GM12878 (cell line): ENCODE measurements at regions not wholly inside any gene's neighbourhood (a gene's known extent, or its start where the extent isn't known, plus 50 kb on each side); places are given as distances from the start of the nearest gene placed in this dataset.

Source experiments
- ATAC-seq: fragments of 200-7000 bp; cut with Tn5 transposase; 3 replicates; pipeline ENCODE4 v1.9.1; 2020; ENCODE audit warnings: mild to moderate bottlenecking, moderate library complexity
- BruUV-seq: library from RNA; stranded (reverse); fragments of 400-500 nt; replicated peaks from 2 replicates; lab custom pipeline; 2021; lab: Mats Ljungman, UMichigan
- CTCF ChIA-PET: fragments of 300-600 bp; sonication (Branson Sonifier 250); formaldehyde crosslinking; extraction: SDS; loops from one replicate; lab custom pipeline; 2021; ENCODE audit warnings: inconsistent platforms; lab: Yijun Ruan, JAX
- POLR2A ChIA-PET: fragments of 350-600 bp; formaldehyde crosslinking; extraction: SDS; loops from one replicate; lab custom pipeline; 2021; ENCODE audit warnings: inconsistent platforms; lab: Charles Lee
- RAD21 ChIA-PET: fragments of 300-600 bp; sonication (Branson Sonifier 250); formaldehyde crosslinking; loops from one replicate; lab custom pipeline; 2023; ENCODE audit warnings: antibody characterized with exemption; ENCODE audit not compliant: unreplicated experiment; lab: Charles Lee
- SMC1A ChIA-PET: fragments of 300-600 bp; sonication (Branson Sonifier 250); formaldehyde crosslinking; loops from one replicate; lab custom pipeline; 2023; ENCODE audit not compliant: unreplicated experiment, uncharacterized antibody; lab: Charles Lee
- DNase-seq: peaks from one replicate; pipeline ENCODE4 v3.0.0-alpha.2; 2011; ENCODE audit warnings: low read depth, low spot score
- FAIRE-seq: peaks from 3 replicates; lab custom pipeline; 2011; peaks lifted over from hg19 to GRCh38; lab: Jason Lieb, UNC
- H2AFZ ChIP-seq: 2 replicates; pipeline ENCODE4 v1.6.0; 2011; ENCODE audit warnings: low read depth, low read length, control low read depth; ENCODE audit not compliant: control insufficient read depth
- H3K27ac ChIP-seq: 2 replicates; pipeline ENCODE4 v1.5.1; 2011; ENCODE audit warnings: control low read depth; ENCODE audit not compliant: control insufficient read depth, insufficient read depth
- H3K27me3 ChIP-seq, 2 experiments: replicated peaks in 1 of 2; 2 replicates each; pipeline versions ENCODE4 v1.6.0 to v1.6.1; 2011; ENCODE audit warnings: low read length in 1 of 2; ENCODE audit not compliant: control insufficient read depth in 2 of 2, insufficient read depth in 2 of 2
- H3K36me3 ChIP-seq, 2 experiments: 2 replicates each; pipeline ENCODE4 v1.5.1; 2011; ENCODE audit warnings: low read length in 1 of 2; ENCODE audit not compliant: control insufficient read depth in 2 of 2, insufficient read depth in 2 of 2
- H3K4me1 ChIP-seq: 2 replicates; pipeline ENCODE4 v1.6.1; 2011; ENCODE audit warnings: mild to moderate bottlenecking, low read length, moderate library complexity, mixed read lengths; ENCODE audit not compliant: control insufficient read depth, insufficient read depth
- H3K4me2 ChIP-seq: 2 replicates; pipeline ENCODE4 v1.6.0; 2011; ENCODE audit warnings: control low read depth; ENCODE audit not compliant: control insufficient read depth, insufficient read depth
- H3K4me3 ChIP-seq: fragments of 200-600 bp; sonication (generic); 2 replicates; pipeline ENCODE4 v1.5.1; 2016
- H3K79me2 ChIP-seq: 2 replicates; pipeline ENCODE4 v1.6.0; 2011; ENCODE audit warnings: low read length; ENCODE audit not compliant: control insufficient read depth, insufficient read depth
- H3K9ac ChIP-seq: 2 replicates; pipeline ENCODE4 v1.8.0; 2011; ENCODE audit warnings: low read length, control low read depth, mixed read lengths; ENCODE audit not compliant: control insufficient read depth, insufficient read depth
- H3K9me3 ChIP-seq: replicated peaks from 3 replicates; pipeline ENCODE4 v1.5.1; 2011; ENCODE audit warnings: mild to moderate bottlenecking, low read length; ENCODE audit not compliant: control insufficient read depth, insufficient read depth
- H4K20me1 ChIP-seq: 2 replicates; pipeline ENCODE4 v1.6.0; 2011; ENCODE audit not compliant: control insufficient read depth, insufficient read depth
- ATF2 ChIP-seq: IDR thresholded peaks from 2 replicates; pipeline ENCODE4 v1.6.1; 2012; ENCODE audit warnings: low read length, inconsistent platforms
- CEBPZ ChIP-seq: fragments of 150-350 bp; IDR thresholded peaks from 2 replicates; pipeline ENCODE4 v1.6.1; 2016; ENCODE audit warnings: low read depth, low read length
- CHD4 ChIP-seq: fragments of 200-600 bp; sonication (generic); IDR thresholded peaks from 2 replicates; pipeline ENCODE4 v1.6.1; 2016; ENCODE audit warnings: mild to moderate bottlenecking
- CREB1 ChIP-seq: IDR thresholded peaks from 2 replicates; pipeline ENCODE4 v1.6.1; 2012; ENCODE audit warnings: low read depth, mild to moderate bottlenecking, inconsistent platforms
- CUX1 ChIP-seq: IDR thresholded peaks from 2 replicates; pipeline ENCODE4 v1.6.1; 2012; ENCODE audit warnings: improper control_type of control experiment, low read depth, low read length; ENCODE audit not compliant: insufficient replicate concordance
- FOXK2 ChIP-seq: fragments of 450-650 bp; IDR thresholded peaks from 2 replicates; pipeline ENCODE4 v1.6.1; 2017; ENCODE audit warnings: mild to moderate bottlenecking, moderate library complexity
- JUNB ChIP-seq: IDR thresholded peaks from 2 replicates; pipeline ENCODE4 v1.6.1; 2016; ENCODE audit warnings: antibody characterized with exemption, mild to moderate bottlenecking
- NFYB ChIP-seq: IDR thresholded peaks from 2 replicates; pipeline ENCODE4 v1.6.1; 2011; ENCODE audit warnings: low read depth, mild to moderate bottlenecking, low read length, improper control_type of control experiment, moderate library complexity; ENCODE audit not compliant: insufficient read depth
- POLR2AphosphoS2 ChIP-seq: IDR thresholded peaks from 2 replicates; pipeline ENCODE4 v1.6.1; 2011; ENCODE audit warnings: low read depth, mild to moderate bottlenecking, low read length, improper control_type of control experiment, moderate library complexity
- POU2F2 ChIP-seq: IDR thresholded peaks from 3 replicates; pipeline ENCODE4 v1.6.1; 2011; ENCODE audit warnings: low read depth, mild to moderate bottlenecking, low read length, borderline replicate concordance
- REST ChIP-seq: IDR thresholded peaks from 2 replicates; pipeline ENCODE4 v1.6.1; 2012; ENCODE audit warnings: mild to moderate bottlenecking, low read depth, low read length
- SP1 ChIP-seq: IDR thresholded peaks from one replicate; pipeline ENCODE4 v1.6.1; 2011; ENCODE audit warnings: low read depth, low read length
- WGBS: methylation state at CpG from one replicate; pipeline ENCODE4 v1.1.6; 2016; ENCODE audit warnings: low lambda C conversion rate; ENCODE audit not compliant: insufficient replicate concordance, insufficient coverage; ENCODE audit errors: missing lambda C conversion rate; 5-methylcytosine and 5-hydroxymethylcytosine counted together
- in situ Hi-C: fragments of 300-500 bp; cut with MboI; formaldehyde crosslinking; loops from 9 replicates; pipeline ENCODE4 v1.14.3; 2018; ENCODE audit warnings: mixed read lengths
- intact Hi-C: fragments of 100-400 bp; cut with micrococcal nuclease; formaldehyde crosslinking; loops from one replicate; pipeline ENCODE4 v1.14.2; 2022; ENCODE audit not compliant: unreplicated experiment

- H3K4me2 ChIP-seq: no peak overlapping the region
- POLR2A ChIA-PET: no interaction called here
- BruUV-seq: no TSS peak
- DNase-seq (no peak), FAIRE-seq (no peak), ATAC-seq (no peak)
- no peaks in the 10 kb centered on the region for H3K27me3 ChIP-seq
- CTCF ChIA-PET: no interaction called here
- TF ChIP-seq FOXK2 (no peak), NFYB (no peak), CREB1 (no peak), CUX1 (no peak), POU2F2 (no peak), CHD4 (no peak), JUNB (no peak), ATF2 (no peak), POLR2AphosphoS2 (no peak), SP1 (no peak), CEBPZ (no peak), REST (no peak)
- H3K4me3 ChIP-seq: no peak overlapping the region
- no peak overlapping the region for H3K27ac ChIP-seq
- no peak overlapping the region for H2AFZ ChIP-seq
- no peaks in the 10 kb centered on the region for H3K79me2 ChIP-seq
- RAD21 ChIA-PET: no interaction called here
- no peaks in the 10 kb centered on the region for H3K4me1 ChIP-seq
- H3K9ac ChIP-seq: no peak overlapping the region
- no peaks in the 10 kb centered on the region for H4K20me1 ChIP-seq
- no peaks in the 10 kb centered on the region for H3K36me3 ChIP-seq
- WGBS: 37% methylated on average over 10 of the region's 10 CpGs
- H3K9me3 ChIP-seq: no peaks in the 10 kb centered on the region; the same call in 2 of the 3 replicates
- intact Hi-C loops (no loop called here), in situ Hi-C loops (no loop called here)
- SMC1A ChIA-PET: no interaction called here
These were observed 480.0 kb downstream of the ZNF536 start for GRCh38 chr19:30852168-30852567.
